ENCODE measurements at regions not wholly inside any gene's neighbourhood (a gene's known extent, or its start where the extent isn't known, plus 50 kb on each side); places are given as distances from the start of the nearest gene placed in this dataset.
"Not testable (repeated sequence)": the region's sequence is repeated elsewhere in the genome, so short reads cannot be mapped to it uniquely, and the experiment has no call there.

DNA sequence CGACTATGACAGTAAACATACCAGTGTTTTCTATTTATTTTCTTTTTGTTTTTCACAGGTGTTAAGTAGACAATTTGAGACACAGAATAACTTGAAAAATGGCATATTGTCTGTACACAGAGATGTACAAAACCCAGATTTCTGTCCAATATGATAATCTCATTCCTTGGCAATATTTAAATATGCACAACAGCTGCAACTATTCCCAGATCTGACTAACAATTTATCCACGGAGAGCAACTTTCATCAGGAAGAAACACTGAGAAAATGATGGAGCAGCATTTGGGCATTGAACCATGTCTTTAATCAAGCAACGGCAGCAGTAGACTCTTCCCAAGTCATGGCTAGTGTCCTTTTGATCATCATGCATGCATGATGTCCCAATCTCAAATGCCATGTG, 452.6 kb downstream of the ZPLD1 start:
- DNase-seq (ENCODE audit: low spot score in 2 of 2): no peak
- FAIRE-seq: no peak

DNA sequence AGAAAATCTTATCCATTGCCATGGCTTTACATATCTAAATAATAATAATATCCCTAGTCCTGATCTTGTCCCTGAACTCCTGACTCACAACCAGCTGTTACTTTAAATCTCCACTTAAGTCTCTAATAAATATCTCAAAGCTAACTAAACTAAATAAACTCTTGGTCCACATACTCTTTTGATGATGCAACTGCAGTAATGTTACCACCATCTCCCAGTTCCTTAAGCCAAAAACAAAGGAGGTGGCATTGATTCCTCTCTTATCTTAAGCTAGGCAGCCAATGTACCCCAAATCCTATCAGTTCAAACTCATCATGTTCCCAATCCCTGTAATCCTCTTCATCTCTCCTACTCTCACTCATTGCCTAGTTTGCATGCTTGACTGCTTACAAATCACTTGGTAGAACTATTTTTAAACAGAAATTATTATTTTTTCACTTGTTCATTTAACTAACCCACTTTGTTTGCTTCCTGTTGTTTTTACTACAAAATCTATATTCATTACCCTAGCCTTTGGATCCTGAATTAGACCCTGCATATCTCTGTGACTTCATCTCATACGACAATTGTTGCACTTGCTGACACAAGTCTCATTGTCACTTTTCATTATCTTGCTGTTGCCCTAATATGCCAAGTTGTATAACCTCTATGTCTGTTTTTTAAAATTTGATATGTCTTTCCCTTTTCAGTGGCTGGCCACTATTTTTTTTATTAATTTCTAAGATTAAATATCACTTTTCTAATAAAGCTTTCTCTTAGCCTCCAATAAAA, 462.2 kb downstream of the ZPLD1 start:
- FAIRE-seq (no peak), DNase-seq (ENCODE audit: low spot score in 2 of 2) (no peak)

DNA sequence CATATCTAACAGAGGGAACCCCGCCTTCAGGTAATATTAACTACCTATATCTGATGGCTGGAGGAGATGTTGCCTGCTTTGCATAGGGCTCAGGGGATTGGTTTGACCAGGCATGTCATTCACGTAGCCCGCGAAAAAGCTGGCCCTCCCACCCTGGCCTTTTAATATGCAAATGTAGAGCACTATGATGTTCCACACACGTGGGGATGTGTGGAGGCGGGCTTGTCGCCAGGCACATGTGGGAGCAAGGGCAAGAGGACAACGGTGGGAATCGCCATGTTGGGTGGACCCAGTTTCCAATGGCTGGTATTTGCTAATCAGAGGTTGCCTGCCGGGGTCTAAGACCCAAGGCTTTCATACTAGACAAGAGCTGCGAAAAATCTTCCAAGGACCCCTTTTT, 469.8 kb downstream of the ZPLD1 start:
- DNase-seq (ENCODE audit: low spot score in 2 of 2) (no peak), FAIRE-seq (no peak)

DNA sequence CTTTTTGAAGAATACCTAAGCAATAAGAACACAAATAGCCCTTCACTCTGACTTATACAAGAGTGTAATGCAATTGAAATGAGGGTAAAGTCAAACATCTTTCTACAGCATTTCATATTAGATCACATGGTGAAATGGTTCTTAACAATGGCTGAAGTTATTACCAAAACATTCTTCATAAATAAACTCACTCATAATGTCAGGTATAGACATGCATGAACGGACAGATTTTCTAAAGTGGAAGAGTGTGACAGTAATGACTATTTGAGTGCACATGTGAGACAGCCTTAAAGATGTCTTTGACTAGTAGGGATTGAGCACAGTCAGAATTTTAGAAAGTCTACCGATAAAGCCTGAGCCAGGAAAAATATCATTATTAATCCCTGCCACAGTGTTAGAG, 471.0 kb downstream of the ZPLD1 start:
- no peak for FAIRE-seq
- DNase-seq (ENCODE audit: low spot score in 2 of 2): no peak

DNA sequence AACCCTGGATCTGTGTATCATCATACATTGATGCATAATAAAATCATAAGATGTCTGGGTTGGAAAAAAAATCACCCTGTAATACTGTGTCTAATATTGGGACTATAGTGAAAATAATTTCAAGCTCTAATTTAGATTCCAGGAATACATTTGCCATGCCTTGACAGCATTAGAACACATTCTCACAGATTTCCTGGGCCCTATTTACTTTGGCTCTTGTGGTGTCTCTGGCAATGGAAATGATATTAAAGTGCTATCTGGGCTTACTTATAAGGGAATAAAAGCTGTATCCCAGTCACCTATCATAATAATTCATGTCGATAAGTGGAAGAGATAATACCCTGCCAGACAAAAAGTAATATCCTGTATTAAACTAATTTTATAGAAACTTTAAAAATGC, 472.0 kb downstream of the ZPLD1 start:
- no peak for FAIRE-seq
- no peak for DNase-seq (ENCODE audit: low spot score in 2 of 2)

DNA sequence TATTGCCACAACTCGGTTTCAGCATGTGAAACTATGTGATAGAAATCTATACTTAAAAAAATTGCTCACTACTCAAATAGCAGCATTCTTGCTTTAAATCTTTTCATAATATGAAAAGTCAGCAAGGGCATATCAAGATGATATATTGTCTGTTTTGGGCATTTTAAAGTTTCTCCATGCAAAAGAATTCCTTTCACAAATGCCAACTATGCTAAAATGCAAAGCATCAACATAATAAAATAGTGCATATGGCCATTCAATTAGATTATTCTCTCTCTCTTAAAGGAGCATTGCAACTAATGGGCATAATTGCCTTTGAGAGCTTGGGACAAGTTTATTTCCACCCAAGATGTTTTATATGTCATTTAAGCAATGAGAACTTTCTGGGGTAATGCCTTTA, 475.1 kb downstream of the ZPLD1 start:
- DNase-seq (ENCODE audit: low spot score in 2 of 2) (no peak), FAIRE-seq (no peak)

DNA sequence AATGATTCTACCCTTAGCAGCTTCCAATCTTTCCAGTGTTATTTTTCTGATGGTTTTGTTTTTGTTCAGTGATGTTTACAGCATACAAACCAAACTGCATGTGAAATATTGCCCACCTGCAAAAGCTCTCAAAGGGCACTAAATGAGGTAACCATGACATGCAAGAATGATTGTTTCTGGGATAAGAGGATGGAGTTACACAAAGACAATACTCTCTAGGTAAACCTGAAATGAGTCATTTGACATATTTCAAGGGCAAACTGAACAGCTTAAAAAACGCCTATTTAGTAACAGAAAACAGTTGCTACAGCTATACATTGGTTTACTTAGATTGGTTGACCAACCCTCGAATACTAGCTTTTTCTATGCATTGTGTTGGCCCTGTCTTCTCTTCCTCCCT, 481.7 kb downstream of the ZPLD1 start:
- no peak for FAIRE-seq

DNA sequence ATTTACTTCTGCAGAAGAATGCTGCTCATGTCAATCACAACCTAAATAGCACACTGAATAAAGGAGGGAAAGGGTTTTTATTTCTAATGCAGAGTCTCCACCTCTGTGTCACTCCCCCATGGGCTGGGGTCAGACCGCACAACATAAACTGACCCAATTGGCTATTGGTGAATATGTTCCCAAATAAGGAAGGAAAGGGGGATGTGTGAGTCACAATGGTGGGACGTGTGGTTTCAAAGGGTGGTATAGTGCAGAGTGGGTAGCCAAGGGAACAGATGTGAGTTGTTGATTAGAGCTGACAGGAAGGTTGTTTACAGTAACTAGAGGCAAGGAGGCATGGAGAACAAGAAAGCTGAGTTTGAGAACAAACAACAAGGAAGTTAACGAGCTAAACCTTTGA, 491.8 kb downstream of the ZPLD1 start:
- DNase-seq (ENCODE audit: low spot score in 2 of 2) (no peak), FAIRE-seq (no peak)

More for the DNA sequence above, 481.7 kb downstream of the ZPLD1 start:
- DNase-seq (ENCODE audit: low spot score in 2 of 2): no peak

DNA sequence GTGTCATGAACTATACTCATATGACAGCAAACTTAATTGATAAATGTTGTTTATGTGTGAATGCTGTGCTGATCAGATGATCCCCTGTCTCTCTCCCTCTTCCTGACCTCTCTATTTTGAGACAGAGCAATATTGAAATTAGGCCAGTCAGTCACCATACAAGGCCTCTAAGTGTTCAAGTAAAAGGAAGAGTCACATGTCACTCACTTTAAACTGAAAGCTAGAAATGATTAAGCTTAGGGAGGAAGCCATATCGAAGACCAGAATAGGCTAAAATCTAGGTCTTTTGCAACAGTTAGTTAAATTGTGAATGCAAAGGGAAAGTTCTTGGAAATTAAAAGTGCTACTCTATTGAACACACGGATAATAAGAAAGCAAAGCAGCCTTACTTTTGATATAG, 498.6 kb downstream of the ZPLD1 start:
- no peak for FAIRE-seq
- DNase-seq (ENCODE audit: low spot score in 2 of 2): no peak

DNA sequence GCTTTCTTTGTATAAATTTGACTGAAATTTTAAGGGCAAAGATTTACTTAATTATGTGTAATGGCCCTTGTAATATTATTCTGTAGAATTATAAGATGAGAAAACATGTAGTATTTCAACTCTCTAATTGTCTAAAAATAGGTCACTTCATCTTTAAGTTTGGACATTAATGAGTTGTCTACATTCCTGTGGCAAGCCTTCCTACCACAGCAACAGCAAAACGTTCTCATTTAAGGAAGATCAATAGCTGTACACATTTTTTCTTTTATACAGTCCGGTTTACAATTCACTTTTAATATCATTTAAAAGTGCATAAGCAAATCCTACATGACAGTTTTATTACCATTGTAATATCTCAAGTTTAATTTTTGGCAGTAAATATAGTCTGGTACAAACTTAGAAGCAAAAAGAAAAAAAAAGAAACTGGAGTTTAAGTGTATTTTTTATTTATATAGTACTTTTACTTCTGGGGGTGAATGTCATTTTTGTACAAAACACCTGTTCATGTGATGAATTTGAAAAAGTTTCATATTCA, 501.8 kb downstream of the ZPLD1 start:
- no peak for FAIRE-seq
- no peak for DNase-seq (ENCODE audit: low spot score in 2 of 2)

DNA sequence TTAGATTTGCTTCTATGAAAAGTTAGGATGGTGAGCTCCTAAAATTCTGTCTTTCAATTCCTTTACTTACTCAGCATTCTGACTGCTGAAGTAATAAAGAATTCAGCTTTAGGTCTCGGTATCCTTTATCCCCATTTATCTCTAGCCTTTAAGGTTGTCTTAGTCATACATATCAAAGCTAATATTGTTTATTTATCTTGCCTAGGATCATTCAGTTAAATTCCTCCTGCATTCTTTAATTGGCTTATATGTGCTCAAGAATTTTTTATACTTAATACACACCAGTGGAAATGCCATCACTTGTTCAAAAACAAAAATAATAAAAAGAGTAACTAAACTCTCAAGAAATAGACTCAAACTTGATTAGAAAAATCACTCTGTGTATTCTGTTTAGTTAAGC, 507.0 kb downstream of the ZPLD1 start:
- DNase-seq (ENCODE audit: low spot score in 2 of 2): no peak
- no peak for FAIRE-seq

DNA sequence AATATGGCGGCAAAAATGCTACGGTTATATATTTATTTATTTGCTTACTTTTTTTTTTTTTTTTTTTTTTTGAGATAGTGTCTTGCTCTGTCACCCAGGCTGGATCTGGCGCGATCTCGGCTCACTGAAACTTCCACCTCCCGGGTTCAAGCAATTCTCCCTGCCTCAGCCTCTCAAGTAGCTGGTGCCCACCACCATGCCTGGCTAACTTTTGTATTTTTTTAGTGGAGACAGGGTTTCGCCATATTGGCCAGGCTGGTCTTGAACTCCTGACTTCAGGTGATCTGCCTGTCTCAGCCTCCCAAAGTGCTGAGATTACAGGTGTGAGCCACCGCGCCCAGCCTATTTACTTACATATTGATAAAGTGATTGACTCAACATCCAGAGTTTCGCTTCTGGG, 511.6 kb downstream of the ZPLD1 start:
- FAIRE-seq; DNase-seq (ENCODE audit: low spot score in 2 of 2): not testable (repeated sequence)

DNA sequence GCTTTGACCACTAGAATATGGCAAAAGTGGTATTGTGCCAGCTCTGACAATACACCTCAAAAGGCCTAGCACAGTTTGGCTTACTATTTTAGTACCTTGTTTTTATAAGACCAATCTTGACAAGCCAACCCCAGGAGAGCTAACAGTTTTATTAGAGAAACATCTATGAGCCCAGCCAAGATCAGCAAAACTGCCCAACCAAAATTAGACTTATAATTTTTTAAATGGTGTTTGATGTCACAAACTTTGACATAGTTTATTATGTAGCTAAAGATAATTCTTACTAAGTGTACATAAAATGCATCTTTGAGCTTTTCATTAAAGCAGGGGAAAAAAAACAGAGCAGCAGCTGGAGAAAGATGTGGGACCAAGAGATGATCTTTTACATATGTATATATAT, 537.5 kb downstream of the ZPLD1 start:
- FAIRE-seq (no peak), DNase-seq (ENCODE audit: low spot score in 2 of 2) (no peak)

DNA sequence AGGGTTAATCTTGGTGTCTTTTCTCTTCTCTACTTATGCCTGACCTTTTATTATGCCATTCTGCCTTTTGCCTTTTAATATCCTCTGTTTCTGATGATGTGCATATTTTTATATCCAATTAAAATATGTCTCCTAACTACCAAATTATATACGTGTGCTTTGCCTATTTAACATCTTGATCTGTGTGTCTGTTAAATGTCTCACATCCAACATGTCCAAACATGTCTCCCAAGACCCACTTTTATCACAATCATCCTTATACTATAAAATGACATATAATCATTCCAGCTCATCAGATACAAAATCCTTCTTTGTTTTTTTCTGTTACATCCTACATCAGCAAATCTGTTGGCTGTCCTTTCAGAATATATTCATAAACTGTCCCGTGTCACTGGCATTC, 539.5 kb downstream of the ZPLD1 start:
- FAIRE-seq: no peak
- DNase-seq (ENCODE audit: low spot score in 2 of 2): no peak

DNA sequence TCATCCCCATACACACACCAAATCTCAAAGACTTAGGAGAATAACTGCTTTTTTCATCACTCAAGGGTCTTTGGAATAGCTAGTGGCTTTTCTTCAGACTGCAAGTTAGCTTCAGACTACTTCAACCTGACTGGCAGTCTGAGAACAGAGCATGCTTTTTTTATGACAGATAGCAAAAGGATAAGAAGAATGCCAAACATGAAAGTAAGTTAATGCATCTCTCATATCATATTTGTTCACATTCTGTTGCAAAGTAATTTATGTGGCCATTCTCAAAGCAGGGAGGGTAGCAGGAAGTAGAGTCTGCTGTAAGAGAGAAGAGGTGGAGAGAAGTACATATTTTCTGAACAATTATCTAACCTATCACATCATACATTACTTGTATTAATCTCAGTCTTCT, 544.4 kb downstream of the ZPLD1 start:
- DNase-seq (ENCODE audit: low spot score in 2 of 2) (no peak), FAIRE-seq (no peak)

DNA sequence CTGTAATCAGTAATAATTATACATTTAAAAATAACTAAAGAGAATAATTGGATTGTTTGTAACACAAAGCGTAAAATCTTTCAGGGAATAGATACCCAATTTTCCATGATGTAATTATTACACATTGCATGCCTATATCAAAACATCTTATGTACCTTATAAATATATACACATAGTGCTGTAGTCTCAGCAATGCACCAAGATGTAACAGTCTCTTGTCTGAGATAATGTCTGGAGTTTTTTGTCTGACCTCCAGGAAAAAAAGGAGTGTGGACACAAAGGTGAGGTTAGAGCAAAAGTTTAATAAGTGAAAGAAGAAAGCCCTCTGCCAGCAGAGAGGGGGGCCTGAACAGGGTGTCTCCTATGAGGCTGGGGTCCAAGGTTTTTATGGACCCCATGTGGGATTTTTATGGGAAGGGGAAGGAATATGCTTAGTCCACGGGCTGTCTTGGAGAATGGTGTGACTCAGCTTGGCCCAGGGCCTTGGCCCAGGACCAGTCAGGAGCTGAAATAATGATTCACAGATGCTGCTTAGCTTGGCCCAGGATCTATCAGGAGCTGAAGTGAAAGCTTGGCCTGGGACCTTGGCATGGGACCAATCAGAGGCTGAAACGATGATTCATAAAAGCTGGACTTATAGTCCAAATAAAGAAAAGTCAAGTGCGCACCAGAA, 545.0 kb downstream of the ZPLD1 start:
- FAIRE-seq (no peak), DNase-seq (ENCODE audit: low spot score in 2 of 2) (no peak)

DNA sequence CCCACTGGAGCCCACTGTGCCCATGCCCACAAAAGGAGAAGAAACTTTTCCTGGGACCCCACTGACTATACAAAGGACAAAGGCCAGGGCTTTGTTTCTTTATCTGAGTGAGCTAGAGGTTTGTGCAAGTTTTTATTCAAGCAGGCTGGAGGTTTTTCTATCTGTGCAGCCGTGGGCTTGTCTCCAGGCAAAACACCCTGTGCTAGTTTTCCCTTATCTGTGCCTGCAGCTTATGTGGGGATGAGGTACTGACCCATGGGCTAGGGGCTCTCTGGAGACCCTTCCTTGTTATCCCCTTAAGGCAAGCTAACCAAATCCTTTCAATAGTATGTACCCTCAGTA, 545.5 kb downstream of the ZPLD1 start:
- FAIRE-seq: no peak
- DNase-seq (ENCODE audit: low spot score in 2 of 2): no peak

DNA sequence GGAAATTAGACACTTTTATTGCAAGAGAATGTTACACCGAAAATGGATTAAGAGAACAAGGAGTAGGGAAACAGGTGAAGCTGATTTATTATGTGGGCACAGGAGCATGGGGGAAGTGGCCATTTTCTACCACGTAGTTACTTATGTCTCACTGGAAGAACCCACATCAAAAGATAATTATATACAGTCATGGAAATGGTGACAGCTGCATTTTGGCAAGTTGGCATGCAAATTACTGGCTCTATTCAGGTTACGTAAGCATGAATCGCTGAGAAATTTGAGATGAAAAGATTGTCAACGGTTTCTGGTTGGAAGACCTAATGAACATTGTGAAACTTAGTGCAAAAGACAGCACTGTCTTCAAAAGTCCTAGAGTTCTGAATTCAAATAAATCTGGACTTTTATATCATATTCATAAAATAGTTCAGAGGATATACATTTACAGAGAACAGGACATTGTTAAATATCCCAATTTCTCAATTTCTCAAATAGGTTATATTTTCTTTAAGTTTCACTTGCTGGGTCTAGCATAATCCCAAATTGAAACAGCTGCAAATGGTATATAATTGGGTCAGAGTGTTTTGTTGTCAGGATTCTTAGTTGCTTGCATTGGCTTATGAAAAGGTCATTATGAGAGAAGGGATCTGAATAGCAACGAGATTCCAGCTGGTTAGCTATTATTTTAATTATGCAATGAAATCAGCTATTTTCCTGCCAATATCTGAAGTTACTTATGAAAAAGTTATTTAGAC, 567.8 kb downstream of the ZPLD1 start:
- DNase-seq (ENCODE audit: low spot score in 2 of 2) (no peak), FAIRE-seq (no peak)

DNA sequence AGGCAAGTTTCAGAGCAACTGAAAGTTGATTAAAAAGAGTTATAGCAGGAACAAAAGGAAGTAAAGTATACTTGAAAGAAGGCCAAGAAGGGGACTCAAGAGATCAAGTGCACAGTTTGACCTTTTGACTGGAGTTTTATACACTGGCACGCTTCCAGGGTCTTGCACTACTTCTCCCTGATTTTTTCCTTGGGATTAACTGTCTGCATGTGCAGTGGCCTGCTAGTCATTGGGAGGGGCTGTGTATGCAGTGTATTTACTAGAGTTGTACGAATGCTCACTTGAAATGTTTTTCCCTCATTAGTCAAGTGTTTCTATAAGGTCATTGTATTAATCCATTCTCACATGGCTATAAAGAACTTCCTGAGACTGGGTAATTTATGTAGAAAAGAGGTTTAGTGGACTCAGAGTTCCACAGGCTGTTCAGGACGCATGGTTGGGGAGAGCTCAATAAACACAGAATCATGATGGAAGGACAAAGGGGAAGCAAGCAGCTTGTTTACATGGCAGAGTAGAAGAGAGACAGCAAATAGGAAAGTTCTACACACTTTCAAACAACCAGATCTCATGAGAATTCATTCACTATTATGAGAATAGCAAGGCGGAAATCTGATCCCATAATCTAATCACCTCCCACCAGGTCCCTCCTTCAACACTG, 571.8 kb downstream of the ZPLD1 start:
- DNase-seq (ENCODE audit: low spot score in 2 of 2) (no peak), FAIRE-seq (no peak)

DNA sequence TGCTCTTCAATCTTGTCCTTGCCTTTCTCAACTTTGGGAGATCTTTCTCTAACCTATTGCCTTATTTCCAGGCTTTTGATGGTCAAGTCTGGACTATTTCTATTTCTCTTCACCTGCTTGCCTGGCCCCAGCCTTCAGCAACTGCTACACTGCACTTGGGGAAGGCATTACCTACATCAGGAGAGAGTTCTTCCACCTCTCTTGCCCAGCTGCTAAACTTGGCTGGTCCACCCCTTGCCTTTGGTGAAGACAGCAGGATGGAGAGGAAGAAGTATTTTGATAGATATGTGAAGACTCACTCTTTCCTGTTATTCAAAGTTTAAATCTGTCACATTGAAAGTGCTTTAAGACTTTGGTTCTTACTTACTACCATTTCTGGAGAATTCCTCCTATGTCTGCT, 574.8 kb downstream of the ZPLD1 start:
- FAIRE-seq (no peak), DNase-seq (ENCODE audit: low spot score in 2 of 2) (no peak)

DNA sequence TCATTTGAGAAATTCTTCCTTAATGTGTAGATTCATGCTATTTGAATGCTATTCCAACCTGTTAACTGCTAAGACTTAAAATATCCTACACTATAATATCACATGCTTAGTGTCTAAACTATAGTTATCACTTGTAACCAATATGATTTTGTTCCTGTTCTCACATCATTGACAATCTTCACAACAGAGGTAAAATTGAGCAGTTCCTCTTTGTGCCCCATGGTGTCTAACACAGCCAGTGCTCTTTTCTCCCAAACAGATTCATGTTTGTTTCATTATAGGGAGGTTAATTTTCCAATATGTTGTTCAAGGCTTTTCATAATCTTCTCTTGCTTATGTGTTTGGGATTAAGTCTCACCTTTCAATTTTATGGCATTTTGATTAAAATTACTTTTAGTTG, 591.1 kb downstream of the ZPLD1 start:
- DNase-seq (ENCODE audit: low spot score in 2 of 2): no peak
- no peak for FAIRE-seq
